TTC549 (cell line): ENCODE measurements at regions not wholly inside any gene's neighbourhood (a gene's known extent, or its start where the extent isn't known, plus 50 kb on each side); places are given as distances from the start of the nearest gene placed in this dataset.

ENCODE experiments used
- FAIRE-seq: peaks from 2 replicates; lab custom pipeline; 2012; peaks lifted over from hg19 to GRCh38; lab: Jason Lieb, UNC

GRCh38 chr14:76307786-76308780 is 67.9 kb upstream of the ESRRB start:
- no peak for FAIRE-seq

- FAIRE-seq, result no peak
Observed at GRCh38 chr14:76309572-76310162, 66.3 kb upstream of the ESRRB start.

GRCh38 chr14:76311079-76311758 is 64.7 kb upstream of the ESRRB start:
- FAIRE-seq, result no peak

- FAIRE-seq, result no peak
Observed at GRCh38 chr14:76312821-76313220, 63.1 kb upstream of the ESRRB start.

- no peak for FAIRE-seq
Observed at GRCh38 chr14:76313303-76313702, 62.6 kb upstream of the ESRRB start.

GRCh38 chr14:76313852-76314251 is 62.1 kb upstream of the ESRRB start:
- FAIRE-seq, result no peak

GRCh38 chr14:76314521-76315034 is 61.4 kb upstream of the ESRRB start:
- no peak for FAIRE-seq

- FAIRE-seq, result no peak
Observed at GRCh38 chr14:76320486-76320885, 55.5 kb upstream of the ESRRB start.

- FAIRE-seq, result no peak
Observed at GRCh38 chr14:76320975-76321374, 55.0 kb upstream of the ESRRB start.

- FAIRE-seq, result no peak
Observed at GRCh38 chr14:76322594-76323220, 53.2 kb upstream of the ESRRB start.

- no peak for FAIRE-seq
Observed at GRCh38 chr14:76323331-76324050, 52.4 kb upstream of the ESRRB start.

- no peak for FAIRE-seq
Observed at GRCh38 chr14:76324133-76324532, 51.8 kb upstream of the ESRRB start.
